Loucy (cell line): ENCODE measurements at regions not wholly inside any gene's neighbourhood (a gene's known extent, or its start where the extent isn't known, plus 50 kb on each side); places are given as distances from the start of the nearest gene placed in this dataset.
"Not testable (repeated sequence)": the region's sequence is repeated elsewhere in the genome, so short reads cannot be mapped to it uniquely, and the experiment has no call there.

Source experiments
- H2AFZ ChIP-seq: fragments of 200-600 bp; sonication (generic); 2 replicates; pipeline ENCODE4 v1.6.0; 2016; ENCODE audit warnings: antibody characterized with exemption, mild to moderate bottlenecking, low read length, moderate library complexity
- H3F3A ChIP-seq: fragments of 200-600 bp; 2 replicates; pipeline ENCODE4 v1.6.0; 2016; ENCODE audit warnings: antibody characterized with exemption, low read depth, mild to moderate bottlenecking
- H3K27me3 ChIP-seq: fragments of 200-600 bp; sonication (generic); 2 replicates; pipeline ENCODE4 v1.6.1; 2014; ENCODE audit warnings: low read length, mild to moderate bottlenecking; ENCODE audit not compliant: insufficient read depth, poor library complexity, severe bottlenecking
- H3K36me3 ChIP-seq: fragments of 200-600 bp; sonication (generic); 2 replicates; pipeline ENCODE4 v1.6.1; 2016; ENCODE audit warnings: low read length; ENCODE audit not compliant: insufficient read depth
- H3K4me1 ChIP-seq: fragments of 200-600 bp; sonication (generic); 2 replicates; pipeline ENCODE4 v1.5.1; 2014; ENCODE audit warnings: low read length, mild to moderate bottlenecking; ENCODE audit not compliant: insufficient read depth, poor library complexity, severe bottlenecking
- H3K4me2 ChIP-seq: fragments of 200-600 bp; sonication (generic); 2 replicates; pipeline ENCODE4 v1.6.0; 2014; ENCODE audit warnings: antibody characterized with exemption, low read length, low read depth, mild to moderate bottlenecking; ENCODE audit not compliant: poor library complexity, severe bottlenecking
- H3K4me3 ChIP-seq: fragments of 200-600 bp; sonication (generic); 2 replicates; pipeline ENCODE4 v1.5.1; 2014; ENCODE audit warnings: low read length, mild to moderate bottlenecking, mixed read lengths; ENCODE audit not compliant: poor library complexity, severe bottlenecking
- H3K79me2 ChIP-seq: fragments of 200-600 bp; sonication (generic); 2 replicates; pipeline ENCODE4 v1.6.1; 2014; ENCODE audit warnings: low read length; ENCODE audit not compliant: insufficient read depth
- H3K9ac ChIP-seq: fragments of 200-600 bp; sonication (generic); 2 replicates; pipeline ENCODE4 v1.6.0; 2014; ENCODE audit warnings: mild to moderate bottlenecking, low read depth, low read length, moderate library complexity; ENCODE audit not compliant: poor library complexity, severe bottlenecking
- H3K9me2 ChIP-seq: fragments of 200-600 bp; sonication (generic); replicated peaks from 2 replicates; pipeline ENCODE4 v1.6.1; 2016; ENCODE audit warnings: low read depth, low read length, mixed read lengths
- H3K9me3 ChIP-seq: fragments of 200-600 bp; sonication (generic); 2 replicates; pipeline ENCODE4 v1.6.1; 2014; ENCODE audit warnings: mild to moderate bottlenecking, antibody characterized with exemption, low read length, low read depth; ENCODE audit not compliant: insufficient read depth
- H4K20me1 ChIP-seq: fragments of 200-600 bp; sonication (generic); 2 replicates; pipeline ENCODE4 v1.6.0; 2014; ENCODE audit warnings: antibody characterized with exemption, low read length, mild to moderate bottlenecking; ENCODE audit not compliant: insufficient read depth, poor library complexity, severe bottlenecking
- CTCF ChIP-seq: fragments of 200-600 bp; sonication (generic); conservative IDR thresholded peaks from 2 replicates; pipeline ENCODE4 v1.5.1; 2014; ENCODE audit warnings: mild to moderate bottlenecking, antibody characterized with exemption, low read length
- EZH2phosphoT487 ChIP-seq: fragments of 200-600 bp; IDR thresholded peaks from 2 replicates; pipeline ENCODE4 v1.6.1; 2018; ENCODE audit warnings: antibody characterized with exemption, mild to moderate bottlenecking, moderate library complexity, borderline replicate concordance

GRCh38 chr12:131242741-131243496 lies 289.2 kb downstream of the ADGRD1 start:
- Histone ChIP-seq H3K36me3 (no peaks in the 10 kb centered on the region), H3K4me3 (peak overlapping the region; percentile 55), H3K4me1 (peaks cover 3% of the 10 kb centered on the region), H3K79me2 (no peaks in the 10 kb centered on the region), H3F3A (no peaks in the 10 kb centered on the region), H2AFZ (no peak overlapping the region), H3K4me2 (peak overlapping the region; percentile 51), H3K27me3 (peaks cover 30% of the 10 kb centered on the region), H3K9ac (no peak overlapping the region), H3K9me2 (no peaks in the 10 kb centered on the region), H4K20me1 (no peaks in the 10 kb centered on the region), H3K9me3 (no peaks in the 10 kb centered on the region)
- no peak for TF ChIP-seq EZH2phosphoT487
- TF ChIP-seq CTCF = no peak

GRCh38 chr12:131244157-131244688 lies 290.5 kb downstream of the ADGRD1 start:
- not testable (repeated sequence) for H3K4me1 ChIP-seq, H4K20me1 ChIP-seq, H3F3A ChIP-seq, H3K4me3 ChIP-seq, H3K79me2 ChIP-seq, H3K9me3 ChIP-seq, H3K4me2 ChIP-seq, H2AFZ ChIP-seq, H3K9me2 ChIP-seq, H3K9ac ChIP-seq, H3K36me3 ChIP-seq
- peaks cover 36% of the 10 kb centered on the region for H3K27me3 ChIP-seq

GRCh38 chr12:131245161-131245560 lies 291.5 kb downstream of the ADGRD1 start:
- H3K9me2 ChIP-seq, H3K36me3 ChIP-seq: not testable (repeated sequence)

GRCh38 chr12:131245564-131246355 lies 292.1 kb downstream of the ADGRD1 start:
- Histone ChIP-seq H3K27me3 (peaks cover 25% of the 10 kb centered on the region), H3K4me3 (no peak overlapping the region), H3F3A (no peaks in the 10 kb centered on the region)

More at GRCh38 chr12:131245161-131245560, 291.5 kb downstream of the ADGRD1 start:
- not testable (repeated sequence) for H3K79me2 ChIP-seq, H4K20me1 ChIP-seq, H3K9ac ChIP-seq, H3K4me1 ChIP-seq, H3K4me2 ChIP-seq, H3F3A ChIP-seq, H3K4me3 ChIP-seq, H2AFZ ChIP-seq, H3K9me3 ChIP-seq
- H3K27me3 ChIP-seq = peaks cover 27% of the 10 kb centered on the region

GRCh38 chr12:131247026-131247725 lies 293.5 kb downstream of the ADGRD1 start:
- peaks cover 11% of the 10 kb centered on the region for H3K27me3 ChIP-seq
- H2AFZ ChIP-seq, H3K79me2 ChIP-seq: not testable (repeated sequence)

More at GRCh38 chr12:131245564-131246355, 292.1 kb downstream of the ADGRD1 start:
- H3K9me3 ChIP-seq = no peaks in the 10 kb centered on the region
- TF ChIP-seq CTCF = no peak
- TF ChIP-seq EZH2phosphoT487 = no peak
- no peak overlapping the region for H3K9ac ChIP-seq
- H2AFZ ChIP-seq = no peak overlapping the region
- no peaks in the 10 kb centered on the region for H3K9me2 ChIP-seq
- H3K4me1 ChIP-seq = no peaks in the 10 kb centered on the region
- H3K36me3 ChIP-seq = no peaks in the 10 kb centered on the region
- H3K4me2 ChIP-seq = no peak overlapping the region
- no peaks in the 10 kb centered on the region for H4K20me1 ChIP-seq
- no peaks in the 10 kb centered on the region for H3K79me2 ChIP-seq

More at GRCh38 chr12:131247026-131247725, 293.5 kb downstream of the ADGRD1 start:
- H3K9me2 ChIP-seq, H3K9ac ChIP-seq, H3K4me1 ChIP-seq, H3F3A ChIP-seq, H4K20me1 ChIP-seq, H3K4me2 ChIP-seq, H3K36me3 ChIP-seq, H3K9me3 ChIP-seq, H3K4me3 ChIP-seq: not testable (repeated sequence)
